HepG2 (cell line): ENCODE measurements at regions not wholly inside any gene's neighbourhood (a gene's known extent, or its start where the extent isn't known, plus 50 kb on each side); places are given as distances from the start of the nearest gene placed in this dataset.

Source experiments
- ATAC-seq: fragments of 200-7000 bp; cut with Tn5 transposase; 3 replicates; pipeline ENCODE4 v1.9.1; 2020; ENCODE audit warnings: mild to moderate bottlenecking, moderate library complexity
- BruUV-seq: library from RNA; stranded (reverse); fragments of 400-500 nt; replicated peaks from 2 replicates; lab custom pipeline; 2021; lab: Mats Ljungman, UMichigan
- CTCF ChIA-PET: fragments of 300-600 bp; formaldehyde crosslinking; extraction: SDS; loops from one replicate; lab custom pipeline; 2021; ENCODE audit warnings: low total read pairs, inconsistent platforms, low intra/inter-chr PET ratio; lab: Yijun Ruan, JAX
- POLR2A ChIA-PET: fragments of 350-600 bp; sonication (Branson Sonifier 250); formaldehyde crosslinking; loops from one replicate; lab custom pipeline; 2020; ENCODE audit warnings: antibody characterized with exemption, inconsistent platforms; lab: Yijun Ruan, JAX
- DNase-seq: peaks from one replicate; pipeline ENCODE4 v3.0.0-alpha.2; 2015; ENCODE audit warnings: low spot score
- FAIRE-seq: peaks from 3 replicates; lab custom pipeline; 2011; peaks lifted over from hg19 to GRCh38; lab: Jason Lieb, UNC
- H2AFZ ChIP-seq: one replicate; pipeline ENCODE4 v1.6.1; 2011; ENCODE audit warnings: low read length, inconsistent platforms
- H3K27ac ChIP-seq: fragments of 300-600 bp; 3 replicates; pipeline ENCODE4 v1.8.0; 2011; ENCODE audit warnings: mixed run types, mild to moderate bottlenecking, mixed read lengths, low read length, inconsistent platforms; ENCODE audit not compliant: insufficient read depth; ENCODE audit errors: extremely low read length
- H3K27me3 ChIP-seq, 2 experiments: fragments of 200-600 bp in 1 of 2; 2 replicates in 1 of 2; 3 replicates in 1 of 2; pipeline versions ENCODE4 v1.6.0 to v1.8.0; 2011; ENCODE audit warnings: low read length in 2 of 2, mild to moderate bottlenecking in 2 of 2, moderate library complexity in 2 of 2, inconsistent platforms in 1 of 2; ENCODE audit not compliant: insufficient read depth in 2 of 2, control insufficient read depth in 1 of 2
- H3K36me3 ChIP-seq, 2 experiments: fragments of 200-600 bp in 1 of 2; replicated peaks in 1 of 2; 2 replicates in 1 of 2; 3 replicates in 1 of 2; pipeline versions ENCODE4 v1.5.1 to v1.8.0; 2011; ENCODE audit warnings: low read length in 2 of 2, inconsistent platforms in 1 of 2; ENCODE audit not compliant: insufficient read depth in 2 of 2, control insufficient read depth in 1 of 2
- H3K4me1 ChIP-seq: 2 replicates; pipeline ENCODE4 v1.5.1; 2012; ENCODE audit warnings: low read length, inconsistent platforms; ENCODE audit not compliant: insufficient read depth
- H3K4me2 ChIP-seq: 2 replicates; pipeline ENCODE4 v1.6.0; 2011; ENCODE audit warnings: low read depth, low read length, inconsistent platforms
- H3K4me3 ChIP-seq, 3 experiments: fragments of 200-600 bp in 1 of 3; sonication (generic), shearing (Covaris generic) in 1 of 3; replicated peaks in 1 of 3; 2 replicates each; pipeline ENCODE4 v1.5.1; 2011 to 2016; ENCODE audit warnings: low read length in 3 of 3, inconsistent platforms in 2 of 3, low read depth in 2 of 3, mild to moderate bottlenecking in 2 of 3, control low read depth in 1 of 3, mixed read lengths in 1 of 3; ENCODE audit not compliant: insufficient read depth in 1 of 3
- H3K79me2 ChIP-seq: one replicate; pipeline ENCODE4 v1.6.1; 2011; ENCODE audit warnings: low read length, inconsistent platforms; ENCODE audit not compliant: insufficient read depth
- H3K9ac ChIP-seq: 2 replicates; pipeline ENCODE4 v1.6.0; 2011; ENCODE audit warnings: mild to moderate bottlenecking, low read depth, low read length, inconsistent platforms; ENCODE audit not compliant: insufficient read depth
- H3K9me3 ChIP-seq: 2 replicates; pipeline ENCODE4 v1.5.1; 2012; ENCODE audit warnings: mild to moderate bottlenecking, low read length
- H4K20me1 ChIP-seq: 2 replicates; pipeline ENCODE4 v1.6.0; 2011; ENCODE audit warnings: inconsistent platforms, mild to moderate bottlenecking, low read length, moderate library complexity; ENCODE audit not compliant: insufficient read depth
- LBX2 ChIP-seq: sonication (generic); formaldehyde crosslinking; IDR thresholded peaks from 2 replicates; pipeline ENCODE4 v1.5.0; 2020; ENCODE audit warnings: missing genetic modification reagents, mild to moderate bottlenecking, borderline replicate concordance
- NFIC ChIP-seq: IDR thresholded peaks from 2 replicates; pipeline ENCODE4 v1.6.1; 2012; ENCODE audit warnings: mild to moderate bottlenecking, low read length, inconsistent platforms
- REL ChIP-seq: sonication (generic); formaldehyde crosslinking; conservative IDR thresholded peaks from 2 replicates; pipeline ENCODE4 v1.8.0; 2022; ENCODE audit warnings: mild to moderate bottlenecking, missing genetic modification reagents, moderate library complexity
- TCF7L2 ChIP-seq: IDR thresholded peaks from 2 replicates; pipeline ENCODE4 v1.6.1; 2011; ENCODE audit warnings: mild to moderate bottlenecking, low read depth, low read length, moderate library complexity
- ZBTB46 ChIP-seq: sonication (generic); formaldehyde crosslinking; IDR thresholded peaks from 2 replicates; pipeline ENCODE4 v1.4.0; 2020; ENCODE audit warnings: mild to moderate bottlenecking, missing genetic modification reagents, borderline replicate concordance
- ZNF747 ChIP-seq: sonication (generic); formaldehyde crosslinking; IDR thresholded peaks from 2 replicates; pipeline ENCODE4 v1.8.1; 2023; ENCODE audit warnings: missing genetic modification reagents, mild to moderate bottlenecking, borderline replicate concordance
- WGBS: methylation state at CpG from one replicate; pipeline ENCODE4 v1.1.6; 2017; ENCODE audit warnings: low lambda C conversion rate; 5-methylcytosine and 5-hydroxymethylcytosine counted together
- in situ Hi-C: cut with HindIII; loops from 2 replicates; pipeline ENCODE4 v1.10.0; 2017; ENCODE audit warnings: low pct_unique_long_range_greater_than_20kb; ENCODE audit not compliant: extremely low pct_ligation_motif_present
- intact Hi-C: fragments of 100-400 bp; cut with micrococcal nuclease; formaldehyde crosslinking; loops from one replicate; pipeline ENCODE4 v1.10.0; 2022; ENCODE audit not compliant: unreplicated experiment

GRCh38 chr12:88644946-88645702 is 64.9 kb upstream of the KITLG start:
- POLR2A ChIA-PET = no interaction called here
- DNase-seq = no peak
- Histone ChIP-seq H3K36me3 (no peaks in the 10 kb centered on the region), H3K27me3 (no peaks in the 10 kb centered on the region), H3K79me2 (no peaks in the 10 kb centered on the region), H3K4me2 (no peak overlapping the region), H4K20me1 (no peaks in the 10 kb centered on the region), H3K27ac (no peak overlapping the region), H3K4me1 (no peaks in the 10 kb centered on the region), H2AFZ (no peak overlapping the region), H3K4me3 (no peak overlapping the region), H3K9ac (no peak overlapping the region), H3K9me3 (no peaks in the 10 kb centered on the region)
- no TSS peak for BruUV-seq
- CTCF ChIA-PET = no interaction called here
- no peak for ATAC-seq
- in situ Hi-C loops (no loop called here), intact Hi-C loops (no loop called here)
- no peak for FAIRE-seq
- no peak for TF ChIP-seq LBX2 (CRISPR knock-in tag)
- TF ChIP-seq ZNF747 = no peak
- TF ChIP-seq TCF7L2 = no peak
- TF ChIP-seq REL (CRISPR knock-in tag) = no peak
- TF ChIP-seq ZBTB46 (CRISPR knock-in tag) = no peak
- no peak for TF ChIP-seq NFIC
- 44% methylated on average over 7 of the region's 7 CpGs for WGBS
